ENCODE measurements at regions not wholly inside any gene's neighbourhood (a gene's known extent, or its start where the extent isn't known, plus 50 kb on each side); places are given as distances from the start of the nearest gene placed in this dataset.

- no peaks in the 10 kb centered on the region for H3K4me1 ChIP-seq (ENCODE audit: insufficient read depth, low read length)
- no peaks in the 10 kb centered on the region for H3K27me3 ChIP-seq (ENCODE audit: insufficient read depth, low read length)
- no peak for DNase-seq
- H3K23me2 ChIP-seq (ENCODE audit: insufficient read length, low read depth, low read length, poor library complexity, severe bottlenecking), result no peaks in the 10 kb centered on the region
- H2AK5ac ChIP-seq (ENCODE audit: insufficient read length, low read length), result no peak overlapping the region
- no peaks in the 10 kb centered on the region for H3K9me3 ChIP-seq (ENCODE audit: control insufficient read depth, low read depth, low read length)
- H3K23ac ChIP-seq (ENCODE audit: insufficient read length, low read depth, low read length), result no peak overlapping the region
- no peak overlapping the region for H2BK12ac ChIP-seq (ENCODE audit: insufficient read length, low read depth, low read length)
- no peak overlapping the region for H2BK5ac ChIP-seq (ENCODE audit: insufficient read length, low read length)
- H3K79me2 ChIP-seq (ENCODE audit: insufficient read depth, low read length), result no peaks in the 10 kb centered on the region
- H3K4me2 ChIP-seq (ENCODE audit: insufficient read depth, insufficient read length, low read length), result no peak overlapping the region
- no peak overlapping the region for H4K5ac ChIP-seq (ENCODE audit: insufficient read length, low read depth, low read length)
- H3K27ac ChIP-seq (ENCODE audit: insufficient read length, low read depth, low read length), result no peak overlapping the region
- no peak overlapping the region for H3K14ac ChIP-seq (ENCODE audit: insufficient read depth, low read length)
- no peak overlapping the region for H4K8ac ChIP-seq (replicated peaks; ENCODE audit: insufficient read length, low read depth, low read length)
- Mint-ChIP-seq H3K9me3 (no peaks in the 10 kb centered on the region), H3K36me3 (ENCODE audit: insufficient read depth in 1 of 3, low read depth in 3 of 3) (no peaks in the 10 kb centered on the region), H3K4me3 (no peak overlapping the region), H3K27ac (no peak overlapping the region), H3K4me1 (no peaks in the 10 kb centered on the region; a peak in 1 of 4 replicates), H3K27me3 (ENCODE audit: low read depth) (no peaks in the 10 kb centered on the region)
- H3K4ac ChIP-seq (ENCODE audit: low read depth, low read length), result no peak overlapping the region
- H3K18ac ChIP-seq (ENCODE audit: insufficient read length, low read depth, low read length), result no peak overlapping the region
- H3K79me1 ChIP-seq (ENCODE audit: insufficient read depth, low read depth, low read length, poor library complexity, severe bottlenecking), result no peaks in the 10 kb centered on the region
- H3K56ac ChIP-seq (ENCODE audit: insufficient read length, low read depth, low read length), result no peak overlapping the region
- H4K91ac ChIP-seq (ENCODE audit: insufficient read length, low read depth, low read length), result no peak overlapping the region
- no peaks in the 10 kb centered on the region for H4K20me1 ChIP-seq (ENCODE audit: control insufficient read depth, insufficient read depth, insufficient read length)
- no peak overlapping the region for H2AFZ ChIP-seq (ENCODE audit: low read length)
- no peak overlapping the region for H3K9ac ChIP-seq (ENCODE audit: extremely low read depth, insufficient read length, low read length)
- no peak for TF ChIP-seq CTCF (conservative IDR thresholded peaks at IDR 0.05)
- no peak overlapping the region for H2BK15ac ChIP-seq (ENCODE audit: low read depth, low read length)
- H2BK20ac ChIP-seq (ENCODE audit: low read depth, low read length, poor library complexity, severe bottlenecking), result no peak overlapping the region
- H3T11ph ChIP-seq (ENCODE audit: low read length), result no peak overlapping the region
- no peak overlapping the region for H2BK120ac ChIP-seq (ENCODE audit: low read depth, low read length, poor library complexity, severe bottlenecking)
Measured at GRCh38 chr12:28137414-28137813, 52.8 kb upstream of the CCDC91 start.

Measured in H9 (cell line).